Gastroesophageal sphincter (tissue), 3 donors: ENCODE measurements at regions not wholly inside any gene's neighbourhood (a gene's known extent, or its start where the extent isn't known, plus 50 kb on each side); places are given as distances from the start of the nearest gene placed in this dataset.

Experiments
- CTCF ChIP-seq, 4 experiments: fragments of 200-600 bp in 2 of 4; fragments of 450-650 bp in 2 of 4; sonication (generic) in 1 of 4; IDR thresholded peaks; one replicate each; pipeline ENCODE4 v1.5.1; 2017 to 2019; ENCODE audit warnings: antibody characterized with exemption in 4 of 4, mild to moderate bottlenecking in 2 of 4, moderate library complexity in 2 of 4
- EP300 ChIP-seq: sonication (generic); formaldehyde crosslinking; IDR thresholded peaks from one replicate; pipeline ENCODE4 v1.6.1; 2017; ENCODE audit warnings: antibody characterized with exemption, mild to moderate bottlenecking
- POLR2A ChIP-seq, 2 donors: fragments of 450-650 bp; IDR thresholded peaks; one replicate each; pipeline ENCODE4 v1.6.1; 2017; ENCODE audit warnings: antibody characterized with exemption in 2 of 2, mild to moderate bottlenecking in 2 of 2, moderate library complexity in 1 of 2

- TF ChIP-seq CTCF (IDR thresholded peaks at IDR 0.05): no peak
- no peak for TF ChIP-seq EP300
- TF ChIP-seq POLR2A (IDR thresholded peaks at IDR 0.05): no peak
Observed at GRCh38 chr12:113619202-113619601, 147.5 kb upstream of the LHX5 start.
